Adipocyte (in vitro differentiated cells): ENCODE measurements at regions not wholly inside any gene's neighbourhood (a gene's known extent, or its start where the extent isn't known, plus 50 kb on each side); places are given as distances from the start of the nearest gene placed in this dataset.
A peak's percentile ranks its signal among the peaks of the same experiment; 100 is the strongest.
"Not testable (repeated sequence)": the region's sequence is repeated elsewhere in the genome, so short reads cannot be mapped to it uniquely, and the experiment has no call there.

Experiments
- DNase-seq: peaks from one replicate; pipeline ENCODE4 v3.0.0-alpha.2; 2015; ENCODE audit warnings: low read depth
- H3K27me3 ChIP-seq: replicated peaks from 2 replicates; pipeline ENCODE4 v1.7.0; 2013; ENCODE audit warnings: mild to moderate bottlenecking, low read length, moderate library complexity; ENCODE audit not compliant: control insufficient read depth, insufficient read depth
- H3K36me3 ChIP-seq: 2 replicates; pipeline ENCODE4 v1.7.0; 2013; ENCODE audit warnings: low read length, mild to moderate bottlenecking, moderate library complexity; ENCODE audit not compliant: control insufficient read depth, insufficient read depth, severe bottlenecking
- H3K4me1 ChIP-seq: 2 replicates; pipeline ENCODE4 v1.7.0; 2013; ENCODE audit warnings: mild to moderate bottlenecking, low read length, moderate library complexity; ENCODE audit not compliant: control insufficient read depth, insufficient read depth
- H3K4me3 ChIP-seq: 2 replicates; pipeline ENCODE4 v1.7.0; 2013; ENCODE audit warnings: mild to moderate bottlenecking, low read length, moderate library complexity
- H3K9ac ChIP-seq: 2 replicates; pipeline ENCODE4 v1.7.0; 2013; ENCODE audit warnings: mild to moderate bottlenecking, low read length, moderate library complexity
- H3K9me3 ChIP-seq: 2 replicates; pipeline ENCODE4 v1.7.0; 2013; ENCODE audit warnings: mild to moderate bottlenecking, low read length, moderate library complexity; ENCODE audit not compliant: control insufficient read depth

DNA sequence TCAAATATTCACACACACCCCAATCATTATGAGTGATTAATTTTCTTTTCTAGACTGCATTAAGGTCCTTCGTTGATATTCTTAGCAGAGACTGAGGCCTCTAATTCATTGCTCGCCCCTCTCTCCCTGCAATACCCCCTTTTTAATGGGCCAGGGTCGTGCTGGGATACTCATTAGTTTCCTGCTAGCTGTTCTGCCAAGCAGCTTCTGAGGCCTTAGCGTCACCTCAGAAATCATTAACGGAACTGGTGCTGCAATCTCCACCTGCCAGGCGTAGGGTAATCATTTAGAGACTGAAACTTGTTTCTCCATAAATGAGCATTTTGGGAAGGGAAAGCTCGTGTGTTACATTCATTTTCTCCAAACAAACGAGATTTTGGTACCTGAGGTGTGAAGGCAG, 1054.7 kb downstream of the GALC start:
- H3K9me3 ChIP-seq = no peaks in the 10 kb centered on the region

DNA sequence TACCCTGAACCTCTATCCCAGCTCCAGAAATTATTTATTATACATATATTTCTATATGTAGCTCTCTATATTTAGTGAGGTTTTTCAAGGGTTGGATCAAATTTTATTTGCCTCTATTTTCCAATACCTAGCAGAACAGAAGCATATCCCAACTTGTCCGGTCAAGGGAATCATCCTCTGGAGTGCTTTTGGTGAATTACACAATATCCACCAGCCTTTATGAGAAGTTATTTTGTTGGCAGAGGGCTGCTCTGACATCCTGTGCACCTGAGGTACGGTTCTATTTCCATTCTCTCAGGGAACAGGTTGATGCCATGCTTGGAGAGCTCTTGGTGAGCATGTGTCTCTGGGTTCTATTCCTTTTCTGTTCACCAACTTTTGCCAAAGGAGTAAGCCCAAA, 1056.4 kb downstream of the GALC start:
- no peaks in the 10 kb centered on the region for H3K36me3 ChIP-seq
- H3K9me3 ChIP-seq = no peaks in the 10 kb centered on the region
- H3K4me1 ChIP-seq = no peaks in the 10 kb centered on the region
- H3K9ac ChIP-seq = no peak overlapping the region
- no peak for DNase-seq
- H3K27me3 ChIP-seq = no peaks in the 10 kb centered on the region
- H3K4me3 ChIP-seq = no peak overlapping the region

More for the DNA sequence above, 1054.7 kb downstream of the GALC start:
- Histone ChIP-seq H3K27me3 (no peaks in the 10 kb centered on the region), H3K36me3 (no peaks in the 10 kb centered on the region), H3K4me1 (no peaks in the 10 kb centered on the region), H3K4me3 (no peak overlapping the region), H3K9ac (no peak overlapping the region)
- DNase-seq = no peak

DNA sequence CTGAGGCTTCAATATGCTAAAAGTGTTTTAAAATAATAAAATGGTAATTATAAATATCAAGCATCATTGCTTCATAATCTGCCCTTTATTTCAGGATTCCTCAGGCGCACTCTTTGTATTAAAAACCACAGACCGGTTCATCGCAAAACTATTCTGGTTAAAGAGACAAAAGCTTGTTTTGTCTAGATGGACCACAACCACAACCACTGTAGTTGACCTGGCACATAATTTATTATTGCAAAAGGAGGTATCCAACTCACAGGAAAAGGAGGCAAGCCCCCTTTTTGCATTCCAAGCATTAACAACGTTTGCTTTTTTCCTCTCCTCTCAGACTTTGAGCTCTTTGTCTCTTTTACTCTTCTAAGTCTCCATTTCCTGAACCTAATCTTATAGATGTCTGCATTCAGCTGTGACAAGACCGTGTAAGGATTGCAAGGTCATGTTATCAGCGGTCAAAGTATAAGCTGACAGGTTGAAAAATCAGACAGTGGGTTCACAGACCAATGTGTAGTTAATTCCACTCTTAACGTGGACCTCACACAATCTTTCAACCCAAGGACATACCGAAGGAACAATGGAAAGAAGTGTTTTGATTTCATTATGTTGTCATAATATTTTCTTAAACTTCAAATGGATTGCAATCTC, 1057.6 kb downstream of the GALC start:
- no peak for DNase-seq
- Histone ChIP-seq H3K9ac (no peak overlapping the region), H3K9me3 (no peaks in the 10 kb centered on the region), H3K27me3 (no peaks in the 10 kb centered on the region), H3K36me3 (no peaks in the 10 kb centered on the region), H3K4me1 (no peaks in the 10 kb centered on the region), H3K4me3 (no peak overlapping the region)

DNA sequence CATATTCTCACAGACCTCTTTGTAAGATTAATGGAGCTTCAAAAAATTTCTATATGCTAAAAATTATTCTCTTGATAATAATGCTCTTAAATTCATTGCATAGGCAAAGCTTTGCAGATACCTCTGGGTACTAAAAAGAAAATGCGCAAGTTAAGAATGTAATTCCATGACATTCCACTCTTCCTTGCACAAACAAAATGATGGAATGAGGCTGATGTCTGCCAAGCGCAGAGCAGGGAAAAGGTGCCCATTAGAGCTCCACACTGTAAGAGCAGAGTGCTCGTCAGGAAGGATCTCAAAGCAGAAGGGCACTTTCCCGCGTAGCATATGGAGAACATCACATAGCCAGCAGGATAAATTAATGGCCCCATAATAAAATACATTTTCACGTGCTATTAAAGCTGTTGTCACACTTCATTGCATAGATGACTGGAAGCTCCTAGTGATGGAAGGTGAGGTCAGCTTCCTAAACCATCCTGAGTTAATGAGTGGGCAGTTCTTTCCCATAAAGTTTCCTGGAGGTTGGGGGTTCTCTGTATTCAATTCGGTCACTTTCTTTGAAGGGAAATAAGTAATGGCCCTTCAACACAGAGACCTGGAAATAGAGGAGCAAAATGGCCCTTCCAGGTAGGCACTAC, 1058.9 kb downstream of the GALC start:
- no peaks in the 10 kb centered on the region for H3K4me1 ChIP-seq
- DNase-seq = no peak
- no peak overlapping the region for H3K9ac ChIP-seq
- H3K27me3 ChIP-seq = no peaks in the 10 kb centered on the region
- H3K36me3 ChIP-seq = no peaks in the 10 kb centered on the region
- H3K9me3 ChIP-seq = no peaks in the 10 kb centered on the region
- H3K4me3 ChIP-seq = no peak overlapping the region

DNA sequence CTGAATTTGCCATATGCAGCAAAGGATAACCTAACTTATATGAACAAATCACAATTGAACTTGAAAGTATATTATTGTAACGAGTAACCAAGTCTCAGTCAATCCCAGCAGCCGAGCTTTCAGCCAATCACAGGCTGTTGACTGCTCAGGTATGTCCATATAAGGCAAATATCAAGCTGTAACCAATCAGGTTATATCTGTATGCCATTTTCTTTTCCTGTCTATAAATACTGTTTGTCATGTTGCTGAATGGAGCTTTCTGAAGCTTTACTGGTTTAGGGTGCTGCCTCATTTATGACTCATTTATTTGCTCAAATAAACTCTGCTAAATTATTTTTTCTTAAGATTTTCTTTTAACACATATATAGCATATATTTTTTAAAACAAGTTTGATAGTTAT, 1059.5 kb downstream of the GALC start:
- Histone ChIP-seq H3K36me3 (no peaks in the 10 kb centered on the region), H3K9ac (no peak overlapping the region), H3K4me3 (no peak overlapping the region), H3K4me1 (no peaks in the 10 kb centered on the region), H3K9me3 (no peaks in the 10 kb centered on the region), H3K27me3 (no peaks in the 10 kb centered on the region)
- DNase-seq = no peak

DNA sequence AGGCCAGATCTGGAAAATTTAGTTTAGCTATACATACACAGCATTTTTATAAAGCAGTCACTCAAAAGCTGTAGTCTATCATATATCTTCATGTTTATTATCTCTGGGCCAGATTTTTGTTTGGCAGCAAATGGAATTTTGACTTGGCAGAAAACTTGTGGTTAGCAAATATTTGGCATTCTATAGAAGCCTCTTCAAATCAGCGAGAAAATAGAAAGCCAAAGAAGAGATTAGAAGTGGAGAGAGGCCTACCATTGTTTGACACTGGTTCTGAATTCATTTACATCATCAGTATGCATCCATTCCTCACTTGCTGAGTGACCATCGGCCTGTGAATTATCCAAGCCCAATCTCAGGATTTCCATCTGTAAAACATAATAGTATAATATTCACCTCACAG, 1077.6 kb downstream of the GALC start:
- Histone ChIP-seq H3K4me1 (no peaks in the 10 kb centered on the region), H3K9ac (no peak overlapping the region), H3K9me3 (no peaks in the 10 kb centered on the region), H3K36me3 (no peaks in the 10 kb centered on the region), H3K27me3 (no peaks in the 10 kb centered on the region), H3K4me3 (no peak overlapping the region)
- peak; percentile 64 for DNase-seq

DNA sequence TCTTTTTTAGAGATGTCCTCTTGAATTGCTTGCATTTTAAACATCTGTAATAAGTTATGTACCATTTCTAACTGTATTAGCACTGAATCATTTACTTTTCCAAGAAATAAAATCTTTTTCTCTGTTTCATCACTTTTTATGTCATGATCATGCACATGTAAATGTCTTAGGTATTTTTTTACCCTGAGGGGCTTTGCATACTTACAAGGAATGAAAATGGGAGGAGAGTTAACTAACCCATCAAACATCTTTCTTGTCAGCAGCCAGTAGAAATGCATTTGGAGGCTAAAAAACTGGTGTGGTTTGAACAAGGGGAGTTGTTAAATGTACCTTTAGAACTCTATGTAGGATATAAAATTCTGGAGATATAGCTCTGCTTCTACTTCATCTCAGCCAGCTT, 1080.3 kb downstream of the GALC start:
- Histone ChIP-seq H3K4me3 (no peak overlapping the region), H3K9ac (no peak overlapping the region), H3K27me3 (no peaks in the 10 kb centered on the region), H3K9me3 (no peaks in the 10 kb centered on the region), H3K4me1 (no peaks in the 10 kb centered on the region), H3K36me3 (no peaks in the 10 kb centered on the region)
- peak; percentile 79 for DNase-seq

DNA sequence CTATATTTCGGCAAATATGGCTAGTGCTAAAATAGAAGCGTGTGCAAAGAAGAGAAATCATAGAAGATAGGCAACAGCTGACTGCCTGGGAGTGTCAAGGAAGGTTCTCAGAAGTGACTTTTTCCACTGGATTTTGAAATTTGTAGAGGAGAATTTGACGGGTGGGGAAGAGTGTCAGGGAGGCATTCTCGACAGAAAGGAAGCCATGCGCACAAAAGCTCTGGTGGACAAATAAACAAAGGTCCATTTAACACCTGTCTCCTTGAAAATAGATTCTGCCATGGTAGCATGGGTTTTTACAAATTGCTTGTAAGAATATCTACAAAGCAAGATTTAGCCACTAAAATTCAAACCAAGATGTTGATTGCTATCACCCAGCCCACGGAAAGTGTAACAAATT, 1081.5 kb downstream of the GALC start:
- Histone ChIP-seq H3K36me3 (no peaks in the 10 kb centered on the region), H3K27me3 (no peaks in the 10 kb centered on the region), H3K4me3 (no peak overlapping the region), H3K4me1 (no peaks in the 10 kb centered on the region), H3K9ac (no peak overlapping the region), H3K9me3 (no peaks in the 10 kb centered on the region)
- DNase-seq = no peak

DNA sequence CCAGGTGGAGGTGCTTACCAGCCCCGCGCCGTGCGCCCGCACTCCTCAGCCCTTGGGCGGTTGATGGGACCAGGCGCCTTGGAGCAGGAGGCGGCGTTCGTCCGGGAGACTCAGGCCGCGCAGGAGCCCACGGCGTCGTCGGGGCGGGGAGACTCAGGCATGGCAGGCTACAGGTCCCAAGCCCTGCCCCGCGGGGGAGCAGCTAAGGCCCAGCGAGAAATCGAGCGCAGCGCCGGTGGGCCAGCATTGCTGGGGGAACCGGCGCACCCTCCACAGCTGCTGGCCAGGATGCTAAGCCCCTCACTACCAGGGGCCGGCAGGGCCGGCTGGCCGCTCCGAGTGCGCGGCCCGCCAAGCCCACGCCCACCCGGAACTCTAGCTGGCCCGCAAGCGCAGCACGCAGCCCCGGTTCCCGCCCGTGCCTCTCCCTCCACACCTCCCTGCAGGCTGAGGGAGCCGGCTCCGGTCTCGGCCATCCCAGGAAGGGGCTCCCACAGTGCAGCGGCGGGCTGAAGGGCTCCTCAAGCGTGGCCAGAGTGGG, 1087.5 kb downstream of the GALC start:
- not testable (repeated sequence) for DNase-seq, H3K9ac ChIP-seq, H3K36me3 ChIP-seq, H3K27me3 ChIP-seq, H3K4me3 ChIP-seq, H3K9me3 ChIP-seq, H3K4me1 ChIP-seq

DNA sequence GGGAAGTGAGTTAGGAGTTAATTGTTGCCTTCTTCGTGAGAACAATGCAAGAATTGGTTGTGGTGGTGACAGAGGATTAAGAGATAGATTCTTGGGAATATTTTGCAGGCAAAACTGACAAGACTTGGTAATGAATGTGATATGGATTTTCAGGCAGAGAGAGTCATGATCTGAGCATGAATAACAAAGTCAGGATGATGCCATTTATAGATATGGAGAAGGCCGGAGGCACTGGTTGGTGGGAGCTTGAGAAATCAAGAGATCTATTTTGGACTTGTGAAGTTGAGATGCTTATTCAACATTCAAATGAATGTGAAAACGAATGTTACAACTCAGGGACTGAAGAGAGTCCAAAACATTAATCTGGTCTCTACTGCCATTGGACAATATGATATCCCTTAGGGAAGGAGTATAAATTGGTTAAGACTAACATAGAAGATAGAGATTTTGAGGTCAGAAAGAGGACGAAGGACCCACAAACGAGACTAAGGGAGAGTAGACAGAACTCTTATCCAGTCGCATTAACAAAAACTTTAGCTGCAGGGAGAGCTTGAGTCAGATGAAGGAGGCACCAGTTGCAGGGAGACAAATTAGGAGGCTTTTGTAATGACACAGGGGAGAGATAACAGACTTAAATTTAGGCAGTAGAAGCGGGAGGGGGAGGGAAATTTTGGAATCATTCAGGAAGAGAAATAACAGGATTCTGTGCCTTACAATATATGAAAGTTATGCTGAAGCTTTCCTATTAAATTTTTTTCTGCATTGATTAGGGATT, 1090.6 kb downstream of the GALC start:
- no peak for DNase-seq
- Histone ChIP-seq H3K9ac (no peak overlapping the region), H3K27me3 (no peaks in the 10 kb centered on the region), H3K36me3 (no peaks in the 10 kb centered on the region), H3K9me3 (no peaks in the 10 kb centered on the region), H3K4me3 (no peak overlapping the region), H3K4me1 (peaks cover 6% of the 10 kb centered on the region)

DNA sequence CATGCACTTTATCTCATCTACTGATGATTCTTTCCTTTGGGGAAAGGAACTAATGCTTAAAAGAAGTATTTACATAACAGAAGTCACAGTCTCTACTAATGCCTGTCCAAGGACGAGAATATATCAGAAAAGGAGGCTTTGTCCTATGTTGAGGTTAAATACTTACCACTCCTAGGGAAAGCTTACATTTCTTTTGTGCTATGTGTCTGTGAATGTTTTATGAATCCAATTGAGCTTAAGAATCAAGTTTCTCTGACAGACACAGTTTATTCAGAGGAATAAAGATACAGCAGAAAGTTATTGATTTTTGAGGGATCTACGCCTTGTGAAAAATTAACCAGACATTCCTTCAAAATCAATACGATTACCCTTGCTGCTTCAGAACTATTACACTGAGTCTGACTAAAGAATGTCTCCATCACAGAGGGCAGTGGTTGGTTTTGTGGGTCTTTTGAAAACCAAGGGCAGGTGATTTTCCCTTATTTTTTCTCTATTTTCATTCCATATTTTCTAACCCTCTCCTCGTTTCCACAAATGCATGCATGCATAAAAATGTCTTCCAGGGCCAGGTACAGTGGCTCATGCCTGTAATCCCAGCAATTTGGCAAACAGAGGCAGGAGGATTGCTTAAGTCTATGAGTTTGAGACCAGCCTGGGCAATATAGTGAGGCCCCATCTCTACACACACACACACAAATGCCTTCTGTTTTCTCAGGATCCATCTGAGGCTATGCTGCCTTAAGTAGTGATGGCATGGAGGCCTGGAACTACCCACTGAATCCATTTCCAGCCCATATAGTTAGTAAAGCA, 1095.1 kb downstream of the GALC start:
- no peaks in the 10 kb centered on the region for H3K9me3 ChIP-seq
- DNase-seq = no peak
- no peaks in the 10 kb centered on the region for H3K36me3 ChIP-seq
- no peak overlapping the region for H3K9ac ChIP-seq
- no peaks in the 10 kb centered on the region for H3K27me3 ChIP-seq
- H3K4me3 ChIP-seq = no peak overlapping the region
- H3K4me1 ChIP-seq = peaks cover 6% of the 10 kb centered on the region
